HG02678 (cell line): ENCODE measurements at regions not wholly inside any gene's neighbourhood (a gene's known extent, or its start where the extent isn't known, plus 50 kb on each side); places are given as distances from the start of the nearest gene placed in this dataset.

ENCODE experiments used
- ATAC-seq: cut with Tn5 transposase; IDR thresholded peaks from one replicate; pipeline ENCODE4 v1.9.1; 2021; ENCODE audit warnings: mild to moderate bottlenecking, moderate library complexity; ENCODE audit not compliant: unreplicated experiment

GRCh38 chr1:170271430-170272161, 125.8 kb downstream of the NTMT2 start:
- ATAC-seq = no peak

- no peak for ATAC-seq
Measured at GRCh38 chr1:170273291-170274130, 127.8 kb downstream of the NTMT2 start.

- no peak for ATAC-seq
Measured at GRCh38 chr1:170274131-170274501, 128.4 kb downstream of the NTMT2 start.

GRCh38 chr1:170277985-170278384, 132.2 kb downstream of the NTMT2 start:
- ATAC-seq = no peak

- no peak for ATAC-seq
Measured at GRCh38 chr1:170284016-170284415, 138.3 kb downstream of the NTMT2 start.

GRCh38 chr1:170284512-170284911, 138.8 kb downstream of the NTMT2 start:
- no peak for ATAC-seq

- ATAC-seq = no peak
Measured at GRCh38 chr1:170284951-170285350, 139.2 kb downstream of the NTMT2 start.

- no peak for ATAC-seq
Measured at GRCh38 chr1:170288155-170288554, 142.4 kb downstream of the NTMT2 start.

- no peak for ATAC-seq
Measured at GRCh38 chr1:170290276-170290675, 144.5 kb downstream of the NTMT2 start.

GRCh38 chr1:170290991-170291390, 145.2 kb downstream of the NTMT2 start:
- no peak for ATAC-seq

- ATAC-seq = no peak
Measured at GRCh38 chr1:170291516-170291915, 145.8 kb downstream of the NTMT2 start.

- ATAC-seq = no peak
Measured at GRCh38 chr1:170296211-170296610, 150.5 kb downstream of the NTMT2 start.

GRCh38 chr1:170296642-170297041, 150.9 kb downstream of the NTMT2 start:
- ATAC-seq = no peak

- ATAC-seq = no peak
Measured at GRCh38 chr1:170301596-170301995, 155.8 kb downstream of the NTMT2 start.

- no peak for ATAC-seq
Measured at GRCh38 chr1:170303034-170303433, 157.3 kb downstream of the NTMT2 start.

- ATAC-seq = no peak
Measured at GRCh38 chr1:170305777-170306512, 160.2 kb downstream of the NTMT2 start.

- ATAC-seq = no peak
Measured at GRCh38 chr1:170306513-170306910, 160.8 kb downstream of the NTMT2 start.

GRCh38 chr1:170306948-170307347, 161.2 kb downstream of the NTMT2 start:
- ATAC-seq = no peak

GRCh38 chr1:170307426-170307825, 161.7 kb downstream of the NTMT2 start:
- no peak for ATAC-seq

GRCh38 chr1:170309389-170310013, 163.7 kb downstream of the NTMT2 start:
- ATAC-seq = no peak

GRCh38 chr1:170310014-170310405, 164.3 kb downstream of the NTMT2 start:
- ATAC-seq = no peak
